ENCODE measurements at regions not wholly inside any gene's neighbourhood (a gene's known extent, or its start where the extent isn't known, plus 50 kb on each side); places are given as distances from the start of the nearest gene placed in this dataset.
A peak's percentile ranks its signal among the peaks of the same experiment; 100 is the strongest.
"Not testable (repeated sequence)": the region's sequence is repeated elsewhere in the genome, so short reads cannot be mapped to it uniquely, and the experiment has no call there.

GRCh38 chr22:16463472-16463871, 129.1 kb downstream of the CCT8L2 start:
- not testable (repeated sequence) for H3K36me3 ChIP-seq (replicated peaks; ENCODE audit: low read depth, low read length); H3K27me3 ChIP-seq (ENCODE audit: low read depth, low read length); H3K9ac ChIP-seq (ENCODE audit: low read length); H3K4me3 ChIP-seq (ENCODE audit: low read length); H4K20me1 ChIP-seq (ENCODE audit: insufficient read depth, low read length); H2AFZ ChIP-seq (ENCODE audit: low read depth, low read length); H3K9me3 ChIP-seq (ENCODE audit: insufficient read depth, low read length); H3K79me2 ChIP-seq (ENCODE audit: low read length); H3K4me1 ChIP-seq (ENCODE audit: low read length); H3K4me2 ChIP-seq (ENCODE audit: low read length); H3K27ac ChIP-seq (ENCODE audit: low read length)

GRCh38 chr22:16447451-16447850, 145.2 kb downstream of the CCT8L2 start:
- not testable (repeated sequence) for H3K9ac ChIP-seq (ENCODE audit: low read length); H3K4me3 ChIP-seq (ENCODE audit: low read length); H3K27ac ChIP-seq (ENCODE audit: low read length); H3K79me2 ChIP-seq (ENCODE audit: low read length); H4K20me1 ChIP-seq (ENCODE audit: insufficient read depth, low read length); H3K36me3 ChIP-seq (replicated peaks; ENCODE audit: low read depth, low read length); H3K9me3 ChIP-seq (ENCODE audit: insufficient read depth, low read length); H3K4me2 ChIP-seq (ENCODE audit: low read length); H3K4me1 ChIP-seq (ENCODE audit: low read length); H3K27me3 ChIP-seq (ENCODE audit: low read depth, low read length); H2AFZ ChIP-seq (ENCODE audit: low read depth, low read length)

- H3K9me3 ChIP-seq (ENCODE audit: insufficient read depth, low read length); H4K20me1 ChIP-seq (ENCODE audit: insufficient read depth, low read length); H3K27me3 ChIP-seq (ENCODE audit: low read depth, low read length); H2AFZ ChIP-seq (ENCODE audit: low read depth, low read length); H3K36me3 ChIP-seq (replicated peaks; ENCODE audit: low read depth, low read length); H3K9ac ChIP-seq (ENCODE audit: low read length); H3K79me2 ChIP-seq (ENCODE audit: low read length); H3K4me3 ChIP-seq (ENCODE audit: low read length); H3K4me1 ChIP-seq (ENCODE audit: low read length); H3K27ac ChIP-seq (ENCODE audit: low read length); H3K4me2 ChIP-seq (ENCODE audit: low read length): not testable (repeated sequence)
These were observed 145.7 kb downstream of the CCT8L2 start for GRCh38 chr22:16446755-16447440.

GRCh38 chr22:16441014-16441413, 151.6 kb downstream of the CCT8L2 start:
- H3K4me2 ChIP-seq (ENCODE audit: low read length); H3K27ac ChIP-seq (ENCODE audit: low read length); H3K4me1 ChIP-seq (ENCODE audit: low read length); H3K27me3 ChIP-seq (ENCODE audit: low read depth, low read length); H3K4me3 ChIP-seq (ENCODE audit: low read length); H3K9me3 ChIP-seq (ENCODE audit: insufficient read depth, low read length); H4K20me1 ChIP-seq (ENCODE audit: insufficient read depth, low read length); H3K79me2 ChIP-seq (ENCODE audit: low read length); H2AFZ ChIP-seq (ENCODE audit: low read depth, low read length); H3K9ac ChIP-seq (ENCODE audit: low read length); H3K36me3 ChIP-seq (replicated peaks; ENCODE audit: low read depth, low read length): not testable (repeated sequence)
- TF ChIP-seq CTCF (IDR thresholded peaks at IDR 0.05; ENCODE audit: low read depth, low read length): peak; percentile 30

- not testable (repeated sequence) for H3K4me3 ChIP-seq (ENCODE audit: low read length); H3K9ac ChIP-seq (ENCODE audit: low read length); H3K36me3 ChIP-seq (replicated peaks; ENCODE audit: low read depth, low read length); H3K27me3 ChIP-seq (ENCODE audit: low read depth, low read length); H3K9me3 ChIP-seq (ENCODE audit: insufficient read depth, low read length); H2AFZ ChIP-seq (ENCODE audit: low read depth, low read length); H3K27ac ChIP-seq (ENCODE audit: low read length); H3K4me1 ChIP-seq (ENCODE audit: low read length); H3K4me2 ChIP-seq (ENCODE audit: low read length); H3K79me2 ChIP-seq (ENCODE audit: low read length); H4K20me1 ChIP-seq (ENCODE audit: insufficient read depth, low read length)
These were observed 169.1 kb downstream of the CCT8L2 start for GRCh38 chr22:16423476-16423875.

GRCh38 chr22:16417498-16417897, 175.1 kb downstream of the CCT8L2 start:
- not testable (repeated sequence) for H3K79me2 ChIP-seq (ENCODE audit: low read length); H3K4me3 ChIP-seq (ENCODE audit: low read length); H3K36me3 ChIP-seq (replicated peaks; ENCODE audit: low read depth, low read length); H3K9ac ChIP-seq (ENCODE audit: low read length); H3K9me3 ChIP-seq (ENCODE audit: insufficient read depth, low read length); H3K4me1 ChIP-seq (ENCODE audit: low read length); H4K20me1 ChIP-seq (ENCODE audit: insufficient read depth, low read length); H3K27ac ChIP-seq (ENCODE audit: low read length); H2AFZ ChIP-seq (ENCODE audit: low read depth, low read length); H3K27me3 ChIP-seq (ENCODE audit: low read depth, low read length); H3K4me2 ChIP-seq (ENCODE audit: low read length)

GRCh38 chr22:16404639-16405038, 188.0 kb downstream of the CCT8L2 start:
- not testable (repeated sequence) for H3K4me1 ChIP-seq (ENCODE audit: low read length); H2AFZ ChIP-seq (ENCODE audit: low read depth, low read length)

GRCh38 chr22:16403661-16404060, 188.9 kb downstream of the CCT8L2 start:
- H2AFZ ChIP-seq (ENCODE audit: low read depth, low read length); H3K36me3 ChIP-seq (replicated peaks; ENCODE audit: low read depth, low read length); H3K27ac ChIP-seq (ENCODE audit: low read length); H3K79me2 ChIP-seq (ENCODE audit: low read length); H4K20me1 ChIP-seq (ENCODE audit: insufficient read depth, low read length); H3K9me3 ChIP-seq (ENCODE audit: insufficient read depth, low read length); H3K4me3 ChIP-seq (ENCODE audit: low read length); H3K9ac ChIP-seq (ENCODE audit: low read length); H3K27me3 ChIP-seq (ENCODE audit: low read depth, low read length); H3K4me1 ChIP-seq (ENCODE audit: low read length); H3K4me2 ChIP-seq (ENCODE audit: low read length): not testable (repeated sequence)

More at GRCh38 chr22:16404639-16405038, 188.0 kb downstream of the CCT8L2 start:
- not testable (repeated sequence) for H3K4me3 ChIP-seq (ENCODE audit: low read length); H3K27me3 ChIP-seq (ENCODE audit: low read depth, low read length); H3K79me2 ChIP-seq (ENCODE audit: low read length); H4K20me1 ChIP-seq (ENCODE audit: insufficient read depth, low read length); H3K36me3 ChIP-seq (replicated peaks; ENCODE audit: low read depth, low read length); H3K9ac ChIP-seq (ENCODE audit: low read length); H3K4me2 ChIP-seq (ENCODE audit: low read length); H3K9me3 ChIP-seq (ENCODE audit: insufficient read depth, low read length); H3K27ac ChIP-seq (ENCODE audit: low read length)

GRCh38 chr22:16402874-16403399, 189.7 kb downstream of the CCT8L2 start:
- not testable (repeated sequence) for H2AFZ ChIP-seq (ENCODE audit: low read depth, low read length); H3K9ac ChIP-seq (ENCODE audit: low read length); H3K27me3 ChIP-seq (ENCODE audit: low read depth, low read length); H3K9me3 ChIP-seq (ENCODE audit: insufficient read depth, low read length); H3K4me2 ChIP-seq (ENCODE audit: low read length); H3K79me2 ChIP-seq (ENCODE audit: low read length); H3K4me1 ChIP-seq (ENCODE audit: low read length); H3K36me3 ChIP-seq (replicated peaks; ENCODE audit: low read depth, low read length); H3K4me3 ChIP-seq (ENCODE audit: low read length); H3K27ac ChIP-seq (ENCODE audit: low read length); H4K20me1 ChIP-seq (ENCODE audit: insufficient read depth, low read length)

All from OCI-LY3 (cell line).